Kidney (tissue), 13 donors: ENCODE measurements at regions not wholly inside any gene's neighbourhood (a gene's known extent, or its start where the extent isn't known, plus 50 kb on each side); places are given as distances from the start of the nearest gene placed in this dataset.
"Not testable (repeated sequence)": the region's sequence is repeated elsewhere in the genome, so short reads cannot be mapped to it uniquely, and the experiment has no call there.

Experiments used
- DNase-seq, 5 donors: peaks; one replicate each; pipeline ENCODE4 v3.0.0-alpha.2; 2013 to 2020
- FAIRE-seq: peaks from 2 replicates; lab custom pipeline; 2012; peaks lifted over from hg19 to GRCh38; lab: Jason Lieb, UNC
- H3K27ac ChIP-seq, 2 donors: one replicate each; pipeline ENCODE4 v1.7.0; 2013; ENCODE audit warnings: low read depth in 2 of 2, low read length in 2 of 2, inconsistent platforms in 1 of 2
- H3K27me3 ChIP-seq: one replicate; pipeline ENCODE4 v1.7.1; 2013; ENCODE audit warnings: low read length, inconsistent platforms; ENCODE audit not compliant: control insufficient read depth, insufficient read depth
- H3K36me3 ChIP-seq, 3 donors: one replicate each; pipeline versions ENCODE4 v1.7.0 to v1.7.1; 2013; ENCODE audit warnings: low read length in 3 of 3, control low read depth in 1 of 3, inconsistent platforms in 1 of 3; ENCODE audit not compliant: insufficient read depth in 3 of 3, control insufficient read depth in 2 of 3
- H3K4me1 ChIP-seq, 3 donors: one replicate each; pipeline versions ENCODE4 v1.7.0 to v1.7.1; 2013; ENCODE audit warnings: low read length in 3 of 3, inconsistent platforms in 1 of 3, low read depth in 1 of 3; ENCODE audit not compliant: control insufficient read depth in 2 of 3, insufficient read depth in 2 of 3
- H3K4me3 ChIP-seq, 3 donors: one replicate each; pipeline versions ENCODE4 v1.7.0 to v1.8.1; 2013; ENCODE audit warnings: low read length in 3 of 3, control low read depth in 1 of 3, inconsistent platforms in 1 of 3
- H3K9ac ChIP-seq, 3 donors: one replicate each; pipeline versions ENCODE4 v1.7.0 to v1.7.1; 2013; ENCODE audit warnings: low read length in 3 of 3, control low read depth in 1 of 3, inconsistent platforms in 1 of 3
- H3K9me3 ChIP-seq, 3 donors: one replicate each; pipeline versions ENCODE4 v1.7.0 to v1.7.1; 2013; ENCODE audit warnings: low read length in 3 of 3, control low read depth in 1 of 3, inconsistent platforms in 1 of 3; ENCODE audit not compliant: control insufficient read depth in 2 of 3, insufficient read depth in 1 of 3
- intact Hi-C: fragments of 100-400 bp; cut with DNase I; formaldehyde crosslinking; loops from one replicate; pipeline ENCODE4 v1.11.1; 2022
- TF ChIP-seq, protein P1 (sequence below): IDR thresholded peaks from 3 replicates; pipeline ENCODE4 v1.5.1; 2012; ENCODE audit warnings: mild to moderate bottlenecking, moderate library complexity, borderline replicate concordance; ENCODE audit not compliant: insufficient read depth; ENCODE audit errors: extremely low read depth
- donor health status: control.
- donor health status: control.
- donor health status: control.
- donor health status: control.
- donor health status: control.
- donor health status: DM: yes; HTN: yes; CAD: no.
- donor health status: Normal renal cell carcinoma (clear cell type).

DNA sequence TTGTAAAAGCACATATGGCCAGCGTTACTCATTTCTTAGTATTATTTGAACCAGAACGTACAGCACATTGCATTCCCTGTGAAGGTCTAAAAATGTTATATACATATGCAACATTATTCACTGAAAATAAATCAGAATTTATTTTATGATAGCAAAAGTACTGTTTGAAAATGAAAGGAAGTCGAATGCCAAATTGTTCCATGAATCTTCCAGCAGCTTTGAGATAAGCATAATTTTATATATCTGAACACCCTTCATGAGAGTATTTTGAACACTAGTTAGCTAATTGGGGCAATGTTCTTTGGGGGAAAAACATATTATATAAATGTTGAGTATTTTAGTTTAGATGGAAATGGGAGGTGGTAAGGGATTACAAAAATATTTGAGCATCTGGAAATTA lies 300.7 kb upstream of the SYT1 start:
- intact Hi-C loops, result no loop called here
- TF ChIP-seq, protein P1, sequence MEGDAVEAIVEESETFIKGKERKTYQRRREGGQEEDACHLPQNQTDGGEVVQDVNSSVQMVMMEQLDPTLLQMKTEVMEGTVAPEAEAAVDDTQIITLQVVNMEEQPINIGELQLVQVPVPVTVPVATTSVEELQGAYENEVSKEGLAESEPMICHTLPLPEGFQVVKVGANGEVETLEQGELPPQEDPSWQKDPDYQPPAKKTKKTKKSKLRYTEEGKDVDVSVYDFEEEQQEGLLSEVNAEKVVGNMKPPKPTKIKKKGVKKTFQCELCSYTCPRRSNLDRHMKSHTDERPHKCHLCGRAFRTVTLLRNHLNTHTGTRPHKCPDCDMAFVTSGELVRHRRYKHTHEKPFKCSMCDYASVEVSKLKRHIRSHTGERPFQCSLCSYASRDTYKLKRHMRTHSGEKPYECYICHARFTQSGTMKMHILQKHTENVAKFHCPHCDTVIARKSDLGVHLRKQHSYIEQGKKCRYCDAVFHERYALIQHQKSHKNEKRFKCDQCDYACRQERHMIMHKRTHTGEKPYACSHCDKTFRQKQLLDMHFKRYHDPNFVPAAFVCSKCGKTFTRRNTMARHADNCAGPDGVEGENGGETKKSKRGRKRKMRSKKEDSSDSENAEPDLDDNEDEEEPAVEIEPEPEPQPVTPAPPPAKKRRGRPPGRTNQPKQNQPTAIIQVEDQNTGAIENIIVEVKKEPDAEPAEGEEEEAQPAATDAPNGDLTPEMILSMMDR, result no peak
- Histone ChIP-seq H3K4me1 (peaks cover 0 to 2% (median 0%) of the 10 kb centered on the region in 3 donors), H3K9me3 (no peaks in the 10 kb centered on the region), H3K36me3 (no peaks in the 10 kb centered on the region), H3K27me3 (no peaks in the 10 kb centered on the region), H3K4me3 (no peak overlapping the region), H3K27ac (no peak overlapping the region), H3K9ac (no peak overlapping the region)
- DNase-seq (no peak), FAIRE-seq (no peak)

- Histone ChIP-seq H3K27me3 (no peaks in the 10 kb centered on the region), H3K9me3 (no peaks in the 10 kb centered on the region), H3K9ac (no peak overlapping the region), H3K4me3 (no peak overlapping the region), H3K4me1 (peaks cover 0 to 2% (median 0%) of the 10 kb centered on the region in 3 donors), H3K27ac (no peak overlapping the region), H3K36me3 (no peaks in the 10 kb centered on the region)
- TF ChIP-seq, protein P1, result no peak
- FAIRE-seq (no peak), DNase-seq (no peak)
- intact Hi-C loops, result no loop called here
Observed at GRCh38 chr12:78566456-78566855, 298.1 kb upstream of the SYT1 start.

DNA sequence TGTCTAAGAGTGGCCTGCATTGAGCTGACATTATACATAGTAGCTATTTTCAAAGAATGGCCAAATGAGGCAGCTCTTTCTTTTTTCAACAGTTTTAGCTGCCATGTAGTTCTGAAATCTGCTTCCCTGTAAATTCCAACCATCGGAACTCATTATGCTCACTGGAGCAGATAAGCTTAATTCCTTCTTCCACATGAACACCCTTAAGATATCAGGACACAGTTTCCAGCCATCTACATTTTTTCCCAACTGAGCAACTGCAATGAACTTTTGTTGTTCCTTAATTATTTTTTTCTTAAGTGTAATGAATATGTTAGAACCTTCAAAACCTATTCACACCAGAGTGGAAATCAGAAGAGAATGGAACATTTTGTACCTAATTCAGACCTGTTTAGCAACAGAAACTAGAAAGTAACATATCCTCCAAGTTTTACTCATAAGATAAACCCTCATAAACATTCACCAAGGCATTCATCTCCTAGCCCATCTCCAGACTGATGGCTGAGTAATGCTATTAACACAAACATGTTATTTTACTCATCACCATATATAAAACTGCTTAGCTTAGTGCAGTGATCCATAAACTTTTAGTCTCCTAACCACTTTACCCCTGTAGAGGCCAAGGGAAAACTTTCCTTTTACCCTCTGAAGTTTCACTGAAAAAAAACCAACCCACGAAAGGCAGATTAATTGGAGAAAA lies 296.1 kb upstream of the SYT1 start:
- H3K9ac ChIP-seq, result no peak overlapping the region
- H3K36me3 ChIP-seq, result no peaks in the 10 kb centered on the region
- TF ChIP-seq, protein P1, result no peak
- FAIRE-seq, result no peak
- no peaks in the 10 kb centered on the region for H3K27me3 ChIP-seq
- peaks cover 0 to 2% (median 0%) of the 10 kb centered on the region in 3 donors for H3K4me1 ChIP-seq
- H3K27ac ChIP-seq, result no peak overlapping the region
- H3K9me3 ChIP-seq, result no peaks in the 10 kb centered on the region
- intact Hi-C loops, result no loop called here
- H3K4me3 ChIP-seq, result no peak overlapping the region
- DNase-seq, result peak in 2 of 5 donors; percentile 52 to 54

DNA sequence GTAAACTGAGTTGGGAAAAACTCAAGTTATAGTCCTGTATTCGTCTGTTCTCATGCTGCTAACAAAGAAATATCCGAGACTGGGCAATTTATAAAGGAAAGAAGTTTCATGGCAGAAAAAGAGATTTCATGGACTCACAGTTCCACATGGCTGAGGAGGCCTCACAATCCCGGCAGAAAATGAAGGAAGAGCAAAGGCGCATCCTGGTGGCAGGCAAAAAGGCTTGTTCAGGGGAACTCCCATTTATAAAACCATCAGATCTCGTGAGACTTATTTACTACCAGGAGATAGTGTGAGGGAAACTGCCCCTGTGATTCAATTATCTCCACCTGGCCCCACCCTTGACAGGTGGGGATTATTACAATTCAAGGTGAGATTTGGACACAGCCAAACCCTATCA lies 292.6 kb upstream of the SYT1 start:
- H3K27ac ChIP-seq, result no peak overlapping the region
- TF ChIP-seq, protein P1, result no peak
- no peak overlapping the region for H3K4me3 ChIP-seq
- H3K27me3 ChIP-seq, result no peaks in the 10 kb centered on the region
- H3K9me3 ChIP-seq, result no peaks in the 10 kb centered on the region
- DNase-seq, result peak in 1 of 5 donors; percentile 27
- no peaks in the 10 kb centered on the region for H3K36me3 ChIP-seq
- peaks cover 0 to 2% (median 0%) of the 10 kb centered on the region in 3 donors for H3K4me1 ChIP-seq
- no peak for FAIRE-seq
- no peak overlapping the region for H3K9ac ChIP-seq
- intact Hi-C loops, result no loop called here

DNA sequence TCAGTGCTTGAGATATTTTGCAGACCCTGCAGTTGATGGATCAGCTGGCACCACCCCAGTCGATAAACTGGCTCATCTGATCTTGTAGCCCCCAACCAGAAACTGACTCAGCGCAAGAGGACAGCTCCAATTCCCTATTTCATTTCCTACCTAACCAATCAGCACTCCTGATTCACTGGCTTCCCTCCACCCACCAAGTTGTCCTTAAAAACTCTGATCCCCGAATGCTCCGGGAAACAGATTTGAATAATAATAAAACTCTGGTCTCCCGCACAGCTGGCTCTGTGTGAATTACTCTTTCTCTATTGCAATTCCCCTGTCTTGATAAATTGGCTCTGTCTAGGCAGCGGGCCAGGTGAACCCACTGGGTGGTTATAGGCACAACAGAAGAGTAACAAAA lies 289.4 kb upstream of the SYT1 start:
- H3K9me3 ChIP-seq, intact Hi-C loops, H3K36me3 ChIP-seq, DNase-seq, H3K9ac ChIP-seq, H3K27ac ChIP-seq, H3K4me3 ChIP-seq, H3K27me3 ChIP-seq, FAIRE-seq, H3K4me1 ChIP-seq: not testable (repeated sequence)
